Panc1 (cell line): ENCODE measurements at regions not wholly inside any gene's neighbourhood (a gene's known extent, or its start where the extent isn't known, plus 50 kb on each side); places are given as distances from the start of the nearest gene placed in this dataset.
A peak's percentile ranks its signal among the peaks of the same experiment; 100 is the strongest.

Source experiments
- ATAC-seq: fragments of 200-7000 bp; cut with Tn5 transposase; 2 replicates; pipeline ENCODE4 v1.9.1; 2020; ENCODE audit warnings: mild to moderate bottlenecking, moderate library complexity
- BruUV-seq: library from RNA; stranded (reverse); fragments of 400-500 nt; replicated peaks from 2 replicates; lab custom pipeline; 2021; lab: Mats Ljungman, UMichigan
- CTCF ChIA-PET: fragments of 300-600 bp; sonication (Branson Sonifier 250); formaldehyde crosslinking; loops from one replicate; lab custom pipeline; 2022; ENCODE audit warnings: antibody characterized with exemption; lab: Charles Lee
- POLR2A ChIA-PET: fragments of 300-600 bp; sonication (Branson Sonifier 250); formaldehyde crosslinking; loops from one replicate; lab custom pipeline; 2022; ENCODE audit warnings: antibody characterized with exemption; lab: Charles Lee
- DNase-seq: peaks from one replicate; pipeline ENCODE4 v3.0.0-alpha.2; 2010; ENCODE audit warnings: low read depth, low spot score
- H3K27ac ChIP-seq: 2 replicates; pipeline ENCODE4 v1.5.1; 2011; ENCODE audit warnings: mild to moderate bottlenecking, low read length, inconsistent platforms
- H3K27me3 ChIP-seq: fragments of 200-500 bp; sonication (Bioruptor generic); 2 replicates; pipeline ENCODE4 v1.6.0; 2014; ENCODE audit warnings: low read length, inconsistent platforms; ENCODE audit not compliant: control insufficient read depth, insufficient read depth
- H3K36me3 ChIP-seq: fragments of 200-500 bp; sonication (Bioruptor generic); 2 replicates; pipeline ENCODE4 v1.5.1; 2014; ENCODE audit warnings: inconsistent platforms, mild to moderate bottlenecking, low read length, moderate library complexity; ENCODE audit not compliant: control insufficient read depth, insufficient read depth
- H3K4me1 ChIP-seq: 2 replicates; pipeline ENCODE4 v1.5.1; 2011; ENCODE audit warnings: inconsistent platforms, mild to moderate bottlenecking, low read length, moderate library complexity; ENCODE audit not compliant: control insufficient read depth, insufficient read depth
- H3K4me3 ChIP-seq, 2 experiments: 2 replicates each; pipeline ENCODE4 v1.5.1; 2011 to 2012; ENCODE audit warnings: low read depth in 2 of 2, low read length in 2 of 2, mild to moderate bottlenecking in 2 of 2, inconsistent platforms in 1 of 2, moderate library complexity in 1 of 2
- H3K9me3 ChIP-seq: fragments of 200-500 bp; sonication (Bioruptor generic); 2 replicates; pipeline ENCODE4 v1.5.1; 2014; ENCODE audit warnings: low read depth, mild to moderate bottlenecking, inconsistent platforms, low read length, moderate library complexity; ENCODE audit not compliant: control insufficient read depth, insufficient read depth
- POLR2AphosphoS5 ChIP-seq: IDR thresholded peaks from 2 replicates; pipeline ENCODE4 v1.6.1; 2012; ENCODE audit warnings: mild to moderate bottlenecking, low read depth, low read length, moderate library complexity
- SIN3A ChIP-seq: IDR thresholded peaks from 2 replicates; pipeline ENCODE4 v1.6.1; 2012; ENCODE audit warnings: low read depth, mild to moderate bottlenecking, low read length, moderate library complexity, borderline replicate concordance; ENCODE audit not compliant: insufficient read depth
- TCF7L2 ChIP-seq: IDR thresholded peaks from 2 replicates; pipeline ENCODE4 v1.6.1; 2011; ENCODE audit warnings: mild to moderate bottlenecking, low read depth, low read length, inconsistent platforms
- in situ Hi-C: cut with HindIII; loops from 2 replicates; pipeline ENCODE4 v1.10.0; 2016; ENCODE audit warnings: low sequenced_read_pairs, low pct_unique_long_range_greater_than_20kb
- intact Hi-C: fragments of 100-400 bp; cut with micrococcal nuclease; formaldehyde crosslinking; loops from one replicate; pipeline ENCODE4 v1.10.0; 2022; ENCODE audit not compliant: unreplicated experiment
- TF ChIP-seq, protein P1 (sequence below), 2 experiments: IDR thresholded peaks; 2 replicates each; pipeline ENCODE4 v1.6.1; 2011 to 2012; ENCODE audit warnings: low read depth in 2 of 2, control low read depth in 1 of 2, low read length in 1 of 2, mild to moderate bottlenecking in 1 of 2, moderate library complexity in 1 of 2; ENCODE audit not compliant: insufficient read depth in 1 of 2
- TF ChIP-seq, protein P2 (sequence below): fragments of 450-650 bp; IDR thresholded peaks from 2 replicates; pipeline ENCODE4 v1.5.1; 2017; ENCODE audit warnings: mild to moderate bottlenecking

DNA sequence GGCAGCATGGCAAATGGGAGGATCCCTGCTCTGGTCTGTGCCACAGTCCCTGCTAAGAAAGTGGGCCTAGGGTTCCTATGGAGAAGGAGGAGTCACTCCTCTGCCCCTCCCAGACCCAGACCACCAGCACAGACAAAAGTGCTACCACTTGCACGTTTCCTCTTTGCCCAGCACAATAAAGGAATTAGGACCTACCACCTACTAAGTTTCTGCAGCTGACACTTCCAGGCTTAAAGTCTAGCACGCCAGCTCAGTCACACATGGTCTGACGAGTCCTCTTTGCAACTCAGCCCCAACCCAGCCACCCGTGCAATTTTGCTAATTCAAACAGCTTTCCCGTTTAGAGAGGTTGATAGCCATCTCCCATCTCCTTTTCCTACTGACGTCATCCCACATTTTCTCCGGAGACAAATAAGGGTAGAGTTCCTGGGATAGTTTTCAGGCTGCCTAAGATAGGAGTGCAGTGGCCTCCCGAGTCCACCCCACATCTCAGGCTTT, 66.2 kb upstream of the PTGR2 start:
- Histone ChIP-seq H3K4me1 (peaks cover 61% of the 10 kb centered on the region), H3K4me3 (peak overlapping the region; percentile 55 to 83), H3K9me3 (no peaks in the 10 kb centered on the region), H3K36me3 (no peaks in the 10 kb centered on the region), H3K27me3 (no peaks in the 10 kb centered on the region), H3K27ac (peak overlapping the region; percentile 99)
- no TSS peak for BruUV-seq
- POLR2A ChIA-PET = interaction anchor here (1.2 kb wide), 1 partner anchor 27 kb away, joined by 4 read pairs; no protein-coding TSS in a partner anchor
- intact Hi-C loops (no loop called here), in situ Hi-C loops (no loop called here)
- DNase-seq (peak; percentile 46), ATAC-seq (peak; percentile 60)
- TF ChIP-seq SIN3A (no peak), TCF7L2 (peak; percentile 33; the same call in 1 of the 2 replicates)
- CTCF ChIA-PET = interaction anchor here (0.6 kb wide), 1 partner anchor 27 kb away, joined by 4 read pairs; no protein-coding TSS in a partner anchor

DNA sequence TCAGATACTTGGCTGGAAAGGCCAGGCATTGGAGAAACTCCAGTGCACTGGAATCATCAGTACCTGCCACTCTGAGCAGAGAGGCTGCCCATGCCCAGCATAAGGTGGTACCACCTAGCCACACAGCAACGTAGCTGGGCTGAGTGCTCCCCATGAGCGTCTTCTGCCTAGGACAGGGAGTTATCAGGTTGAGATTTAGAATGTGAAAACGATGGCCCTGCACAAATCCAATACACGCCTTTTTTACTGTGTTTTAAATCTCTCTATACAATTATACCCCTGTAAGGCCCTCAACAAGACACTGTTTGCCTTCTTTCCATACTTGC, 66.7 kb upstream of the PTGR2 start:
- no peaks in the 10 kb centered on the region for H3K36me3 ChIP-seq
- ChIA-PET CTCF (interaction anchor here (0.6 kb wide), 1 partner anchor 26 kb away, joined by 4 read pairs; no protein-coding TSS in a partner anchor), POLR2A (interaction anchor here (1.2 kb wide), 1 partner anchor 27 kb away, joined by 4 read pairs; no protein-coding TSS in a partner anchor)
- intact Hi-C loops (no loop called here), in situ Hi-C loops (no loop called here)
- peak overlapping the region; percentile 55 to 83 for H3K4me3 ChIP-seq
- no peaks in the 10 kb centered on the region for H3K27me3 ChIP-seq
- ATAC-seq = no peak; the same call in 1 of the 2 replicates
- TSS peak; percentile 41 for BruUV-seq
- H3K4me1 ChIP-seq = peaks cover 57% of the 10 kb centered on the region
- H3K9me3 ChIP-seq = no peaks in the 10 kb centered on the region
- DNase-seq = no peak
- TF ChIP-seq, protein P1, sequence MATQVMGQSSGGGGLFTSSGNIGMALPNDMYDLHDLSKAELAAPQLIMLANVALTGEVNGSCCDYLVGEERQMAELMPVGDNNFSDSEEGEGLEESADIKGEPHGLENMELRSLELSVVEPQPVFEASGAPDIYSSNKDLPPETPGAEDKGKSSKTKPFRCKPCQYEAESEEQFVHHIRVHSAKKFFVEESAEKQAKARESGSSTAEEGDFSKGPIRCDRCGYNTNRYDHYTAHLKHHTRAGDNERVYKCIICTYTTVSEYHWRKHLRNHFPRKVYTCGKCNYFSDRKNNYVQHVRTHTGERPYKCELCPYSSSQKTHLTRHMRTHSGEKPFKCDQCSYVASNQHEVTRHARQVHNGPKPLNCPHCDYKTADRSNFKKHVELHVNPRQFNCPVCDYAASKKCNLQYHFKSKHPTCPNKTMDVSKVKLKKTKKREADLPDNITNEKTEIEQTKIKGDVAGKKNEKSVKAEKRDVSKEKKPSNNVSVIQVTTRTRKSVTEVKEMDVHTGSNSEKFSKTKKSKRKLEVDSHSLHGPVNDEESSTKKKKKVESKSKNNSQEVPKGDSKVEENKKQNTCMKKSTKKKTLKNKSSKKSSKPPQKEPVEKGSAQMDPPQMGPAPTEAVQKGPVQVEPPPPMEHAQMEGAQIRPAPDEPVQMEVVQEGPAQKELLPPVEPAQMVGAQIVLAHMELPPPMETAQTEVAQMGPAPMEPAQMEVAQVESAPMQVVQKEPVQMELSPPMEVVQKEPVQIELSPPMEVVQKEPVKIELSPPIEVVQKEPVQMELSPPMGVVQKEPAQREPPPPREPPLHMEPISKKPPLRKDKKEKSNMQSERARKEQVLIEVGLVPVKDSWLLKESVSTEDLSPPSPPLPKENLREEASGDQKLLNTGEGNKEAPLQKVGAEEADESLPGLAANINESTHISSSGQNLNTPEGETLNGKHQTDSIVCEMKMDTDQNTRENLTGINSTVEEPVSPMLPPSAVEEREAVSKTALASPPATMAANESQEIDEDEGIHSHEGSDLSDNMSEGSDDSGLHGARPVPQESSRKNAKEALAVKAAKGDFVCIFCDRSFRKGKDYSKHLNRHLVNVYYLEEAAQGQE (IDR thresholded peaks at IDR 0.05; ENCODE audit: insufficient read depth in 1 of 2, low read depth in 2 of 2, low read length in 1 of 2) = no peak
- TF ChIP-seq, protein P2, sequence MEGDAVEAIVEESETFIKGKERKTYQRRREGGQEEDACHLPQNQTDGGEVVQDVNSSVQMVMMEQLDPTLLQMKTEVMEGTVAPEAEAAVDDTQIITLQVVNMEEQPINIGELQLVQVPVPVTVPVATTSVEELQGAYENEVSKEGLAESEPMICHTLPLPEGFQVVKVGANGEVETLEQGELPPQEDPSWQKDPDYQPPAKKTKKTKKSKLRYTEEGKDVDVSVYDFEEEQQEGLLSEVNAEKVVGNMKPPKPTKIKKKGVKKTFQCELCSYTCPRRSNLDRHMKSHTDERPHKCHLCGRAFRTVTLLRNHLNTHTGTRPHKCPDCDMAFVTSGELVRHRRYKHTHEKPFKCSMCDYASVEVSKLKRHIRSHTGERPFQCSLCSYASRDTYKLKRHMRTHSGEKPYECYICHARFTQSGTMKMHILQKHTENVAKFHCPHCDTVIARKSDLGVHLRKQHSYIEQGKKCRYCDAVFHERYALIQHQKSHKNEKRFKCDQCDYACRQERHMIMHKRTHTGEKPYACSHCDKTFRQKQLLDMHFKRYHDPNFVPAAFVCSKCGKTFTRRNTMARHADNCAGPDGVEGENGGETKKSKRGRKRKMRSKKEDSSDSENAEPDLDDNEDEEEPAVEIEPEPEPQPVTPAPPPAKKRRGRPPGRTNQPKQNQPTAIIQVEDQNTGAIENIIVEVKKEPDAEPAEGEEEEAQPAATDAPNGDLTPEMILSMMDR = no peak
- TF ChIP-seq TCF7L2 (no peak), SIN3A (no peak), POLR2AphosphoS5 (no peak)
- peak overlapping the region; percentile 99 for H3K27ac ChIP-seq
